Retinal pigment epithelial cell (primary cell): ENCODE measurements at regions not wholly inside any gene's neighbourhood (a gene's known extent, or its start where the extent isn't known, plus 50 kb on each side); places are given as distances from the start of the nearest gene placed in this dataset.
"Not testable (repeated sequence)": the region's sequence is repeated elsewhere in the genome, so short reads cannot be mapped to it uniquely, and the experiment has no call there.

Source experiments
- DNase-seq: peaks from one replicate; pipeline ENCODE4 v3.0.0-alpha.2; 2010; ENCODE audit warnings: low read depth
- H3K4me3 ChIP-seq: 2 replicates; pipeline ENCODE4 v1.5.1; 2011; ENCODE audit warnings: mild to moderate bottlenecking, low read length, control low read depth, moderate library complexity
- TF ChIP-seq, protein P1 (sequence below): conservative IDR thresholded peaks from 2 replicates; pipeline ENCODE4 v1.5.1; 2011; ENCODE audit warnings: low read depth, low read length, control low read depth, inconsistent platforms

DNA sequence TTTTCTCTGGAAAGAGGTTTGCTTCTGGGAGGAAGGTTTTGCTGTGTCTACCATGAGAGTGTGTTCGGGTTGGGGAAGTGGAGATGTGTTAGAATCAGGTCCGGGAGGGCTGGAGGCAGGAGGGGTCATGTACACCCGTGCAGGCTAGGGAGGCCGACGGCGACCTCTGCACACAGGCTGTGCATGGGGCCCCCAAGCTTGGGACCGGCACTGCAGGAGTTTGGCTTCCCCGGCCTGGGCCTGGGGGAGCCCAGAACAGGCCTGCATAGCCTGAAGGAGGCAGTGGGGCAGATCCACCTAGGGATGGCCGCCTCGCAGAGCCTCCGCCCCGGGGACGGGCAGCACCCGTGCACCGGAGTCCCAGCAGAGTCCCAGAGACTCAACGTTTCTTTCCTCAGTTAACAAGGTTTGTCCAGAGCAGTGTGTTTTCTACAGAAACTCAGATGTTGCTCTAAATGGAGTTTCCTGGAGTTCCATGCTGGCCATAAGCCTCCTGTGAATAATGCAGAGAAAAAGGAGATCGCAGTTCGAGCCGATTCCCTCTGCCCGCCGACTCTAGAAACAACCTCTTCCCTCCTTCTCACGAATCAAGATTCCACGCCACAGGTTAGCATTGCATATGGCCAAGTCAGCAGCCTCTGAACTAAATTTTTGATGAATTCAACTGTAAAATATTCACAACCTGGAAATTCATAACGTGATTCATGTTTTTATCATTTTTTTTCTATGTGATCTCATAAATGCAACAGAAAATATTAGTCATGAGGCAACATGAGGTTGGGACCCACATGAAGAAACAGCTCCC is 427.3 kb downstream of the BRD1 start:
- no peak overlapping the region for H3K4me3 ChIP-seq
- TF ChIP-seq, protein P1, sequence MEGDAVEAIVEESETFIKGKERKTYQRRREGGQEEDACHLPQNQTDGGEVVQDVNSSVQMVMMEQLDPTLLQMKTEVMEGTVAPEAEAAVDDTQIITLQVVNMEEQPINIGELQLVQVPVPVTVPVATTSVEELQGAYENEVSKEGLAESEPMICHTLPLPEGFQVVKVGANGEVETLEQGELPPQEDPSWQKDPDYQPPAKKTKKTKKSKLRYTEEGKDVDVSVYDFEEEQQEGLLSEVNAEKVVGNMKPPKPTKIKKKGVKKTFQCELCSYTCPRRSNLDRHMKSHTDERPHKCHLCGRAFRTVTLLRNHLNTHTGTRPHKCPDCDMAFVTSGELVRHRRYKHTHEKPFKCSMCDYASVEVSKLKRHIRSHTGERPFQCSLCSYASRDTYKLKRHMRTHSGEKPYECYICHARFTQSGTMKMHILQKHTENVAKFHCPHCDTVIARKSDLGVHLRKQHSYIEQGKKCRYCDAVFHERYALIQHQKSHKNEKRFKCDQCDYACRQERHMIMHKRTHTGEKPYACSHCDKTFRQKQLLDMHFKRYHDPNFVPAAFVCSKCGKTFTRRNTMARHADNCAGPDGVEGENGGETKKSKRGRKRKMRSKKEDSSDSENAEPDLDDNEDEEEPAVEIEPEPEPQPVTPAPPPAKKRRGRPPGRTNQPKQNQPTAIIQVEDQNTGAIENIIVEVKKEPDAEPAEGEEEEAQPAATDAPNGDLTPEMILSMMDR: no peak
- no peak for DNase-seq

DNA sequence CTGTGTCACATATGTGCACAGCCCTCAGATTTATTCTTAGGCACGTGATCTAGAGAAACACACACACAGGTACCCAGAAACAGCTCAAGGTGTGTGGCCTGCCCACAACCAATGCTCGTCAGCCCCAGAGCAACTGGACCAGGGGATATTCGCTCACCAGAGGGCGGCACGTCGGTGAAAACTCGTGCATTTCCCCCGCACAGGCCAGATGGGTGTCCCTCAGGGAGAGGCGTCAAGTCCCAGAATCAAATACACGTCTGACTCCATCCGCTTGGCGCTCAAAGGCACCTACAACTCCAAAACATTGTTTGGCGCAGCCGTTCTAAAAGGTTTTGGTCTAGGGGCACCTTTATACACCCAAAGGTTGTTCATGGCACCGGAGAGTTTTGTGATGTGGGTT is 429.0 kb downstream of the BRD1 start:
- DNase-seq: no peak
- TF ChIP-seq, protein P1: no peak
- H3K4me3 ChIP-seq: no peak overlapping the region

DNA sequence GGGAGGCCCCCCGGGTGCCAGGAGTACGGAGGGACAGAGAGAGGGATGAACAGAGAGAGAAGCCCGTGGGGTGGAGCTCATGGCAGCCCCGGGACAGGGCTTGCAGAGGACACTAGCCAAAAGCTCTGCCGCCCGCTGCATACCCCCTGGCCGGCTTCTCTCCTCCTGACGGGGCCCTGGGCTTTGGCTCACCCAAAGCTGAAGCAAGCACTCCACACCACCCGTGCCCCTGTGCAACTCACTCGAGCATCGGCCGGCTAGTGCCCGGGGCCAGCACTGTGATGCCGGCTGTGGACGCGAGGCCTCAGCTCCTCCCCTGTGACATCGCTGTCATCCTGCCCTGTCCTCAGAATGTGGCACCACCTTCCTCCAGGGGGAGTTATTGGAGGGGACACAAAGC is 429.6 kb downstream of the BRD1 start:
- TF ChIP-seq, protein P1: no peak
- no peak for DNase-seq

DNA sequence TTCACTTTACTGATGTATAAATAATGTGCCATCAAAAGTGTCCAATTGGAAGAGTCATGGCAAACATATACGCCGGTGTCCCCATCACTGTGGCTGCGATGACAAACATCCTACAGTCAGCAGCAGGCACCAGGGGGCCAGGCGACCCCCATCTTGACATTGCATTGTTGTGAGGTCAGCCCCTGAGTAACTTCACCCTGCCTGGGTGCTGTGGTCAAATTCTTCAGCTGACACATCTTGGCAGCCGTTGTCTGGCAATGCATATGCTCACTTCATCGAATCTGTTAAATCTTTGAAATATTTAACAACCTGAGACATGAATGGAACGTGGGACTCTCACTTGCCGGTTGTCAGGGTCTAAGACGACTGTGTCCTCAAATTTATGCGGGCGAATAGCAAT is 430.9 kb downstream of the BRD1 start:
- H3K4me3 ChIP-seq: no peak overlapping the region
- TF ChIP-seq, protein P1: no peak
- no peak for DNase-seq

More for the DNA sequence above, 429.6 kb downstream of the BRD1 start:
- no peak overlapping the region for H3K4me3 ChIP-seq

DNA sequence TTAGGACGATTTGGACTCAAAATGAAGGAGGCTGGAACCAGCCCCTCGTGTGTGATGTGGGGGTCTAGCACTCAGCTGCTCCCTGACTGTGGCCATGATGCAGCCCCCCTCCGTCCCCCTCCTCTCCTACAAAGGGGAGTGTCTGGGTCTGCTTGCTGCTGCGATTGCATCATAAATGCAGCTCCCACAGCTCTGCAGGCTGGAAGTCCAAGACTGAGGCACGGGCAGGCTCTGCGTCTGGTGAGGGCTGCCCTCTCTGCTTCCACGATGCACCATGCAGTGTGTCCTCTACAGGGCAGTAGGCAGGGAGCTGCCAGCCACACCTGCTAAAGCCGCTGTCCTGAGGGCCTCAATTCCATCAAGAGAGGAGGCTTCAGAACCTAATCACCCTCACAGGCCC is 432.1 kb downstream of the BRD1 start:
- TF ChIP-seq, protein P1: no peak
- no peak overlapping the region for H3K4me3 ChIP-seq
- DNase-seq: no peak

DNA sequence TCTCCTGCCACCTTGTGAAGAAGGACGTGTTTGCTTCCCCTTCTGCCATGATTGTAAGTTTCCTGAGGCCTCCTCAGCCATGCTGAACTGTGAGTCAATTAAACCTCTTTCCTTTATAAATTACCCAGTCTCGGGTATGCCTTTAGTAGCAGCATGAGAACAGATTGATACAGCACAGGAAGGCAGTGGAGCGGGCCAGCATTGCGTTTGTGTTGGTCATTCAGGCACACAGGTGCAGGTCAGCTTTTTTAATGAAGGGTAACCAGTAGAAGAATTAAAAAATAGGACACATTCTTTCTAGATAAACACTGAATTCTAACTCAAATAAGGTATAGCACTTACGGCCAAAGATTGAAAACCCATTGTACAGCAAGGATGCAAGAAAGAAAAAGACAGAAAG is 432.6 kb downstream of the BRD1 start:
- DNase-seq, H3K4me3 ChIP-seq: not testable (repeated sequence)

DNA sequence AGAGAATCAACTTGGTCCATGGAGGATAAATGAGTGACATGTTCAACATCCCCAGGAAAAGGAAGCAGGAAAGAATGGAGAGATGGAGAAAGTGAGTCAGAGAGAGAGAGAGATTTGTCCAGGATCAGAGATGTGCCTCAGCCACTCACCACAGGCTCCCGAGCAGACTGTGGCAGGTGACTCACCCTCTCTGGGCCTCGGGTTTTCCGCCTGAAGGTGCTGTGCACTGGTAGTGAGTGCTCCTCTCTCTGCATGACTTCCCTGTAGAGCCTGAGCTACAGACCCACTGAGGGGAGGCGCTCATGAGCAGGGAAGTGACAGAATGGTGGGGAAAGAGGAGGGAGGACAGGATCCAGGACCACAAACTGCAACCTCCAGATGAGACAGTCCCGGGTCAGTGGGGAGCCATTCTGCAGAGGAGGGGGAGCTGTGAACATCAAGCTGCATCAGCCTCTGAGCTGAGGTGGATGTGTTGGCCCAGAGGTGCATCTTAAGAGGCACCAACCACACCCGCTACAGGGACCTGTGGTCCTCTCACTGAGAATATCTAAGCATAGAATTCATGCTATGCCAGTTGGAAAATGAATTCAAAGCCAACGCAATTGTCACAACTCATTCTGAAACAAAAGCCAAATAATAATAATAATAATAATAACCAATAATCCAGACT is 433.4 kb downstream of the BRD1 start:
- TF ChIP-seq, protein P1: no peak
- no peak overlapping the region for H3K4me3 ChIP-seq

More for the DNA sequence above, 433.4 kb downstream of the BRD1 start:
- no peak for DNase-seq
